ENCODE measurements at regions not wholly inside any gene's neighbourhood (a gene's known extent, or its start where the extent isn't known, plus 50 kb on each side); places are given as distances from the start of the nearest gene placed in this dataset.

- no peak for TF ChIP-seq EP300 (IDR thresholded peaks at IDR 0.05)
- no peak for TF ChIP-seq CTCF (IDR thresholded peaks at IDR 0.05)
These were observed 666.9 kb downstream of the KCNT2 start for GRCh38 chr1:195941314-195941713.
